AG04450 (cell line): ENCODE measurements at regions not wholly inside any gene's neighbourhood (a gene's known extent, or its start where the extent isn't known, plus 50 kb on each side); places are given as distances from the start of the nearest gene placed in this dataset.

Experiments
- CTCF ChIA-PET: fragments of 300-600, 350-600 bp; formaldehyde crosslinking; extraction: SDS; loops from one replicate; lab custom pipeline; 2022; ENCODE audit warnings: antibody characterized with exemption, inconsistent platforms; lab: Charles Lee
- POLR2A ChIA-PET: fragments of 350-600 bp; formaldehyde crosslinking; extraction: SDS; loops from one replicate; lab custom pipeline; 2021; ENCODE audit warnings: antibody characterized with exemption, inconsistent platforms; lab: Yijun Ruan, JAX
- DNase-seq: peaks from one replicate; pipeline ENCODE4 v3.0.0-alpha.2; 2011; ENCODE audit warnings: low read depth, low spot score
- H3K27ac ChIP-seq: one replicate; pipeline ENCODE4 v1.5.1; 2012; ENCODE audit warnings: low read depth, low read length, control low read depth
- H3K27me3 ChIP-seq: one replicate; pipeline ENCODE4 v1.6.0; 2012; ENCODE audit warnings: low read length; ENCODE audit not compliant: control insufficient read depth, insufficient read depth
- H3K4me3 ChIP-seq: 2 replicates; pipeline ENCODE4 v1.5.1; 2011; ENCODE audit warnings: mild to moderate bottlenecking, low read depth, low read length, control low read depth
- H3K9me3 ChIP-seq: 2 replicates; pipeline ENCODE4 v1.5.1; 2012; ENCODE audit warnings: low read length; ENCODE audit not compliant: control insufficient read depth, insufficient read depth
- CTCF ChIP-seq: IDR thresholded peaks from 2 replicates; pipeline ENCODE4 v1.5.1; 2011; ENCODE audit warnings: low read depth, low read length, control low read depth, inconsistent platforms

- DNase-seq, result no peak
- Histone ChIP-seq H3K9me3 (no peaks in the 10 kb centered on the region), H3K27ac (no peak overlapping the region), H3K27me3 (no peaks in the 10 kb centered on the region), H3K4me3 (no peak overlapping the region)
- ChIA-PET POLR2A (no interaction called here), CTCF (no interaction called here)
- no peak for TF ChIP-seq CTCF
These were observed 379.4 kb upstream of the DACH1 start for GRCh38 chr13:72246396-72246795.

- Histone ChIP-seq H3K27me3 (no peaks in the 10 kb centered on the region), H3K9me3 (no peaks in the 10 kb centered on the region), H3K4me3 (no peak overlapping the region), H3K27ac (no peak overlapping the region)
- ChIA-PET POLR2A (no interaction called here), CTCF (no interaction called here)
- no peak for DNase-seq
- no peak for TF ChIP-seq CTCF
These were observed 377.8 kb upstream of the DACH1 start for GRCh38 chr13:72244788-72245187.

GRCh38 chr13:72230131-72230530 is 363.1 kb upstream of the DACH1 start:
- ChIA-PET POLR2A (no interaction called here), CTCF (no interaction called here)
- Histone ChIP-seq H3K27me3 (no peaks in the 10 kb centered on the region), H3K9me3 (no peaks in the 10 kb centered on the region), H3K27ac (no peak overlapping the region), H3K4me3 (no peak overlapping the region)
- DNase-seq, result no peak
- no peak for TF ChIP-seq CTCF

- TF ChIP-seq CTCF, result no peak
- Histone ChIP-seq H3K9me3 (no peaks in the 10 kb centered on the region), H3K27me3 (no peaks in the 10 kb centered on the region), H3K4me3 (no peak overlapping the region), H3K27ac (no peak overlapping the region)
- DNase-seq, result no peak
- ChIA-PET POLR2A (interaction anchor here (0.7 kb wide), 1 partner anchor 32 kb away, joined by 7 read pairs; no protein-coding TSS in a partner anchor), CTCF (no interaction called here)
These were observed 362.1 kb upstream of the DACH1 start for GRCh38 chr13:72229067-72229466.

GRCh38 chr13:72221276-72221962 is 354.4 kb upstream of the DACH1 start:
- Histone ChIP-seq H3K27me3 (no peaks in the 10 kb centered on the region), H3K4me3 (no peak overlapping the region), H3K27ac (no peak overlapping the region), H3K9me3 (no peaks in the 10 kb centered on the region)
- no peak for DNase-seq
- ChIA-PET CTCF (no interaction called here), POLR2A (no interaction called here)
- peak; percentile 57 for TF ChIP-seq CTCF
